Peyer's patch (tissue), 4 donors: ENCODE measurements at regions not wholly inside any gene's neighbourhood (a gene's known extent, or its start where the extent isn't known, plus 50 kb on each side); places are given as distances from the start of the nearest gene placed in this dataset.

Experiments used
- POLR2A ChIP-seq, 2 donors: fragments of 450-650 bp; IDR thresholded peaks; one replicate each; pipeline ENCODE4 v1.5.1; 2017; ENCODE audit warnings: antibody characterized with exemption in 2 of 2, mild to moderate bottlenecking in 2 of 2, moderate library complexity in 2 of 2
- TF ChIP-seq, protein P1 (sequence below), 6 experiments: fragments of 450-650 bp in 4 of 6; fragments of 200-600 bp in 2 of 6; sonication (generic) in 1 of 6; IDR thresholded peaks; one replicate each; pipeline ENCODE4 v1.5.1; 2017 to 2019; ENCODE audit warnings: antibody characterized with exemption in 6 of 6, mild to moderate bottlenecking in 3 of 6, moderate library complexity in 1 of 6

DNA sequence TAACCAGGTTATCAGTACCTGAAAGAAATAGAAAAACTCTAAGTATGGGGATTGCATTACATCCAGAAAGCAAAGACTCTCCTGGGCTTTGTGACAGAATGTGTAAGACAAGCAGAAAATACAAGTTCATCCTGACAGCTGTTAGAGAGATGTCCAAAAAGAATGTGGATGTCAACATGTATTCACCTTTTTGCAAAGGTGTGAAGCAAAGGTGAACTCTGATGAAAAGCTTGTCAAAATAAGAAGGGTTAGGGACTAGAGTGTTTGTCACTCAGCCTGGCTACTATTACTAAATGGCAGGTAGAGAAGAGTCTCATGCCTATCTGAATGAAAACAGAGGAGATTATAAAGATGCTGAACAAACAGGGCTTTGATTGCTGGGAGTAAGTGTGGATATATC lies 527.6 kb upstream of the CA10 start:
- TF ChIP-seq, protein P1, sequence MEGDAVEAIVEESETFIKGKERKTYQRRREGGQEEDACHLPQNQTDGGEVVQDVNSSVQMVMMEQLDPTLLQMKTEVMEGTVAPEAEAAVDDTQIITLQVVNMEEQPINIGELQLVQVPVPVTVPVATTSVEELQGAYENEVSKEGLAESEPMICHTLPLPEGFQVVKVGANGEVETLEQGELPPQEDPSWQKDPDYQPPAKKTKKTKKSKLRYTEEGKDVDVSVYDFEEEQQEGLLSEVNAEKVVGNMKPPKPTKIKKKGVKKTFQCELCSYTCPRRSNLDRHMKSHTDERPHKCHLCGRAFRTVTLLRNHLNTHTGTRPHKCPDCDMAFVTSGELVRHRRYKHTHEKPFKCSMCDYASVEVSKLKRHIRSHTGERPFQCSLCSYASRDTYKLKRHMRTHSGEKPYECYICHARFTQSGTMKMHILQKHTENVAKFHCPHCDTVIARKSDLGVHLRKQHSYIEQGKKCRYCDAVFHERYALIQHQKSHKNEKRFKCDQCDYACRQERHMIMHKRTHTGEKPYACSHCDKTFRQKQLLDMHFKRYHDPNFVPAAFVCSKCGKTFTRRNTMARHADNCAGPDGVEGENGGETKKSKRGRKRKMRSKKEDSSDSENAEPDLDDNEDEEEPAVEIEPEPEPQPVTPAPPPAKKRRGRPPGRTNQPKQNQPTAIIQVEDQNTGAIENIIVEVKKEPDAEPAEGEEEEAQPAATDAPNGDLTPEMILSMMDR (IDR thresholded peaks at IDR 0.05), result no peak
- no peak for TF ChIP-seq POLR2A (IDR thresholded peaks at IDR 0.05)
